ENCODE measurements at regions not wholly inside any gene's neighbourhood (a gene's known extent, or its start where the extent isn't known, plus 50 kb on each side); places are given as distances from the start of the nearest gene placed in this dataset.

GRCh38 chr5:145708169-145708568 is 127.0 kb downstream of the PRELID2 start:
- TF ChIP-seq EZH2 (IDR thresholded peaks at IDR 0.05; ENCODE audit: insufficient read depth, low read length) = no peak
- TF ChIP-seq, protein P1, sequence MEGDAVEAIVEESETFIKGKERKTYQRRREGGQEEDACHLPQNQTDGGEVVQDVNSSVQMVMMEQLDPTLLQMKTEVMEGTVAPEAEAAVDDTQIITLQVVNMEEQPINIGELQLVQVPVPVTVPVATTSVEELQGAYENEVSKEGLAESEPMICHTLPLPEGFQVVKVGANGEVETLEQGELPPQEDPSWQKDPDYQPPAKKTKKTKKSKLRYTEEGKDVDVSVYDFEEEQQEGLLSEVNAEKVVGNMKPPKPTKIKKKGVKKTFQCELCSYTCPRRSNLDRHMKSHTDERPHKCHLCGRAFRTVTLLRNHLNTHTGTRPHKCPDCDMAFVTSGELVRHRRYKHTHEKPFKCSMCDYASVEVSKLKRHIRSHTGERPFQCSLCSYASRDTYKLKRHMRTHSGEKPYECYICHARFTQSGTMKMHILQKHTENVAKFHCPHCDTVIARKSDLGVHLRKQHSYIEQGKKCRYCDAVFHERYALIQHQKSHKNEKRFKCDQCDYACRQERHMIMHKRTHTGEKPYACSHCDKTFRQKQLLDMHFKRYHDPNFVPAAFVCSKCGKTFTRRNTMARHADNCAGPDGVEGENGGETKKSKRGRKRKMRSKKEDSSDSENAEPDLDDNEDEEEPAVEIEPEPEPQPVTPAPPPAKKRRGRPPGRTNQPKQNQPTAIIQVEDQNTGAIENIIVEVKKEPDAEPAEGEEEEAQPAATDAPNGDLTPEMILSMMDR (IDR thresholded peaks at IDR 0.05; ENCODE audit: insufficient read depth, low read depth, low read length) = no peak

GRCh38 chr5:145704724-145705123 is 130.4 kb downstream of the PRELID2 start:
- Histone ChIP-seq H3K79me2 (ENCODE audit: insufficient read depth, low read length) (no peaks in the 10 kb centered on the region), H2AFZ (ENCODE audit: low read depth, low read length) (no peak overlapping the region), H3K27ac (ENCODE audit: low read depth, low read length) (no peak overlapping the region), H3K9ac (ENCODE audit: low read length) (no peak overlapping the region), H3K9me3 (ENCODE audit: insufficient read depth, low read depth, low read length) (no peaks in the 10 kb centered on the region), H3K4me2 (ENCODE audit: low read length) (no peak overlapping the region), H3K4me3 (ENCODE audit: insufficient read depth, low read depth, low read length) (no peak overlapping the region), H3K27me3 (ENCODE audit: insufficient read depth, low read length) (no peaks in the 10 kb centered on the region), H3K4me1 (ENCODE audit: insufficient read depth, low read length) (no peaks in the 10 kb centered on the region), H4K20me1 (ENCODE audit: insufficient read depth, low read length) (no peaks in the 10 kb centered on the region), H3K36me3 (ENCODE audit: insufficient read depth, low read length) (no peaks in the 10 kb centered on the region)
- DNase-seq (ENCODE audit: low read depth) = no peak
- TF ChIP-seq, protein P1 (IDR thresholded peaks at IDR 0.05; ENCODE audit: insufficient read depth, low read depth, low read length) = no peak
- no peak for TF ChIP-seq EZH2 (IDR thresholded peaks at IDR 0.05; ENCODE audit: insufficient read depth, low read length)
- Mint-ChIP-seq H3K4me3 (ENCODE audit: unreplicated experiment) (no peak overlapping the region), H3K27ac (ENCODE audit: unreplicated experiment) (no peak overlapping the region), H3K4me1 (ENCODE audit: low read depth, unreplicated experiment) (peaks cover 4% of the 10 kb centered on the region), H3K27me3 (ENCODE audit: low read depth, unreplicated experiment) (no peaks in the 10 kb centered on the region), H3K9me3 (ENCODE audit: unreplicated experiment) (no peaks in the 10 kb centered on the region), H3K36me3 (ENCODE audit: low read depth, unreplicated experiment) (no peaks in the 10 kb centered on the region)
- no peak for FAIRE-seq

More at GRCh38 chr5:145708169-145708568, 127.0 kb downstream of the PRELID2 start:
- Mint-ChIP-seq H3K4me1 (ENCODE audit: low read depth, unreplicated experiment) (peaks cover 4% of the 10 kb centered on the region), H3K4me3 (ENCODE audit: unreplicated experiment) (no peak overlapping the region), H3K36me3 (ENCODE audit: low read depth, unreplicated experiment) (no peaks in the 10 kb centered on the region), H3K27ac (ENCODE audit: unreplicated experiment) (no peak overlapping the region), H3K9me3 (ENCODE audit: unreplicated experiment) (no peaks in the 10 kb centered on the region), H3K27me3 (ENCODE audit: low read depth, unreplicated experiment) (no peaks in the 10 kb centered on the region)
- H3K4me1 ChIP-seq (ENCODE audit: insufficient read depth, low read length) = no peaks in the 10 kb centered on the region
- no peaks in the 10 kb centered on the region for H3K27me3 ChIP-seq (ENCODE audit: insufficient read depth, low read length)
- no peak for DNase-seq (ENCODE audit: low read depth)
- H3K9ac ChIP-seq (ENCODE audit: low read length) = no peak overlapping the region
- no peaks in the 10 kb centered on the region for H4K20me1 ChIP-seq (ENCODE audit: insufficient read depth, low read length)
- H3K79me2 ChIP-seq (ENCODE audit: insufficient read depth, low read length) = no peaks in the 10 kb centered on the region
- no peak overlapping the region for H2AFZ ChIP-seq (ENCODE audit: low read depth, low read length)
- H3K27ac ChIP-seq (ENCODE audit: low read depth, low read length) = no peak overlapping the region
- H3K36me3 ChIP-seq (ENCODE audit: insufficient read depth, low read length) = no peaks in the 10 kb centered on the region
- H3K4me2 ChIP-seq (ENCODE audit: low read length) = no peak overlapping the region
- H3K4me3 ChIP-seq (ENCODE audit: insufficient read depth, low read depth, low read length) = no peak overlapping the region
- FAIRE-seq = no peak
- H3K9me3 ChIP-seq (ENCODE audit: insufficient read depth, low read depth, low read length) = no peaks in the 10 kb centered on the region

DNA sequence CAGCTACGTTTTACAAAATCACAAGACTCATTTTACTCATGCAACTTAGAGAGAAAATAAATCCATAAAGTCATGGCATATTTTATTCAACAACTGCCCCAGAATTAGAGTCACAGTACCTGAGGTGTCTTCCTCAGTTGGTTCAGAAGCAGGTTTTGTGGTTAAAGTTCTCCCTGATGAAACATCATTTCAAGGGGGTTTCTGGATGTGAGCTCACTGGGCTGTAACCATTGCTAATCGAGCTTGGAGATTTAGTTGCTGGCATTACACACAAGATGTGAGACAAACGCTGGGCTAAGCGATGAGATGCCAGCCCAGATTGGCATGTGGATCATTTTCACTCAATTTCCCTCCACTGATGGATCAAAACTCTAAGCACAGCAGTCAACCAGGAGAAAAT is 131.3 kb downstream of the PRELID2 start:
- DNase-seq (ENCODE audit: low read depth) (no peak), FAIRE-seq (no peak)
- no peak overlapping the region for H3K27ac ChIP-seq (ENCODE audit: low read depth, low read length)
- no peaks in the 10 kb centered on the region for H3K4me1 ChIP-seq (ENCODE audit: insufficient read depth, low read length)
- Mint-ChIP-seq H3K4me3 (ENCODE audit: unreplicated experiment) (no peak overlapping the region), H3K4me1 (ENCODE audit: low read depth, unreplicated experiment) (peaks cover 4% of the 10 kb centered on the region), H3K36me3 (ENCODE audit: low read depth, unreplicated experiment) (no peaks in the 10 kb centered on the region), H3K27me3 (ENCODE audit: low read depth, unreplicated experiment) (no peaks in the 10 kb centered on the region), H3K27ac (ENCODE audit: unreplicated experiment) (no peak overlapping the region), H3K9me3 (ENCODE audit: unreplicated experiment) (no peaks in the 10 kb centered on the region)
- H4K20me1 ChIP-seq (ENCODE audit: insufficient read depth, low read length) = no peaks in the 10 kb centered on the region
- H3K79me2 ChIP-seq (ENCODE audit: insufficient read depth, low read length) = no peaks in the 10 kb centered on the region
- no peaks in the 10 kb centered on the region for H3K27me3 ChIP-seq (ENCODE audit: insufficient read depth, low read length)
- H3K36me3 ChIP-seq (ENCODE audit: insufficient read depth, low read length) = no peaks in the 10 kb centered on the region
- no peaks in the 10 kb centered on the region for H3K9me3 ChIP-seq (ENCODE audit: insufficient read depth, low read depth, low read length)
- H3K4me2 ChIP-seq (ENCODE audit: low read length) = no peak overlapping the region
- no peak overlapping the region for H2AFZ ChIP-seq (ENCODE audit: low read depth, low read length)
- H3K9ac ChIP-seq (ENCODE audit: low read length) = no peak overlapping the region
- H3K4me3 ChIP-seq (ENCODE audit: insufficient read depth, low read depth, low read length) = no peak overlapping the region
- TF ChIP-seq EZH2 (IDR thresholded peaks at IDR 0.05; ENCODE audit: insufficient read depth, low read length) = no peak
- TF ChIP-seq, protein P1 (IDR thresholded peaks at IDR 0.05; ENCODE audit: insufficient read depth, low read depth, low read length) = no peak

All from astrocyte (in vitro differentiated cells and primary cell).